LoVo (cell line): ENCODE measurements at regions not wholly inside any gene's neighbourhood (a gene's known extent, or its start where the extent isn't known, plus 50 kb on each side); places are given as distances from the start of the nearest gene placed in this dataset.
A peak's percentile ranks its signal among the peaks of the same experiment; 100 is the strongest.

ENCODE experiments used
- DNase-seq: peaks from one replicate; pipeline ENCODE4 v3.0.0-alpha.2; 2016; ENCODE audit warnings: low spot score

- DNase-seq: no peak
Observed at GRCh38 chr7:18363751-18364380, 131.7 kb upstream of the HDAC9 start.

GRCh38 chr7:18364396-18364795, 131.2 kb upstream of the HDAC9 start:
- DNase-seq: no peak

- no peak for DNase-seq
Observed at GRCh38 chr7:18366394-18366793, 129.2 kb upstream of the HDAC9 start.

GRCh38 chr7:18369011-18369410, 126.5 kb upstream of the HDAC9 start:
- DNase-seq: no peak

GRCh38 chr7:18370633-18371032, 124.9 kb upstream of the HDAC9 start:
- no peak for DNase-seq

- no peak for DNase-seq
Observed at GRCh38 chr7:18378989-18379605, 116.5 kb upstream of the HDAC9 start.

GRCh38 chr7:18384491-18385143, 110.9 kb upstream of the HDAC9 start:
- no peak for DNase-seq

GRCh38 chr7:18386607-18387006, 108.9 kb upstream of the HDAC9 start:
- DNase-seq: no peak

- DNase-seq: no peak
Observed at GRCh38 chr7:18387191-18387735, 108.3 kb upstream of the HDAC9 start.

- no peak for DNase-seq
Observed at GRCh38 chr7:18390535-18390907, 105.0 kb upstream of the HDAC9 start.

- no peak for DNase-seq
Observed at GRCh38 chr7:18393465-18394118, 102.0 kb upstream of the HDAC9 start.

- no peak for DNase-seq
Observed at GRCh38 chr7:18395868-18396267, 99.7 kb upstream of the HDAC9 start.

- no peak for DNase-seq
Observed at GRCh38 chr7:18396953-18397352, 98.6 kb upstream of the HDAC9 start.

- DNase-seq: no peak
Observed at GRCh38 chr7:18399436-18400235, 95.9 kb upstream of the HDAC9 start.

- no peak for DNase-seq
Observed at GRCh38 chr7:18400275-18400674, 95.3 kb upstream of the HDAC9 start.

GRCh38 chr7:18400726-18401125, 94.8 kb upstream of the HDAC9 start:
- no peak for DNase-seq

GRCh38 chr7:18401757-18402156, 93.8 kb upstream of the HDAC9 start:
- no peak for DNase-seq

- peak; percentile 56 for DNase-seq
Observed at GRCh38 chr7:18402488-18403183, 92.9 kb upstream of the HDAC9 start.

- DNase-seq: no peak
Observed at GRCh38 chr7:18405726-18406125, 89.8 kb upstream of the HDAC9 start.

GRCh38 chr7:18407385-18407784, 88.2 kb upstream of the HDAC9 start:
- no peak for DNase-seq

- DNase-seq: no peak
Observed at GRCh38 chr7:18408461-18408860, 87.1 kb upstream of the HDAC9 start.
